ENCODE measurements at regions not wholly inside any gene's neighbourhood (a gene's known extent, or its start where the extent isn't known, plus 50 kb on each side); places are given as distances from the start of the nearest gene placed in this dataset.

DNA sequence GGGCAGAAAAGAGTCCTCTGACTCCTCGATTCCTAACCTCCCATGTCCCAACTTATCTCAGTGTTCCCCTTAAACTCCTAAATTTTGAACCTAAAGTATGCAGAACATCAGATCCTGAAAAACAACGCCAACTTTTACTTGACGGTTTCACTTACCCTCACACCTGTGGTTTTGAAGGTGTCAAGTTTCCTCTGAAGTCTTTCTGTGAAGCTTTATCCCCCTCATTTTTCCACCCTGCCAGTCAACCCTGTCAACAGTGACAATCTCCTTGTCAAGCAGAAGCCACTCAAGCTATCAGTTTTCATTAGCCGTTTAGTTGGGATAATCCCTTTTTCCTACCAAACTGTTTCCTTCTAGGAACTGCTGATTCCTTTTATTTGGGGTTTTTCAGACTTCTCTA, 245.4 kb upstream of the PREP start:
- no peak for DNase-seq (ENCODE audit: low spot score)
- TF ChIP-seq, protein P1, sequence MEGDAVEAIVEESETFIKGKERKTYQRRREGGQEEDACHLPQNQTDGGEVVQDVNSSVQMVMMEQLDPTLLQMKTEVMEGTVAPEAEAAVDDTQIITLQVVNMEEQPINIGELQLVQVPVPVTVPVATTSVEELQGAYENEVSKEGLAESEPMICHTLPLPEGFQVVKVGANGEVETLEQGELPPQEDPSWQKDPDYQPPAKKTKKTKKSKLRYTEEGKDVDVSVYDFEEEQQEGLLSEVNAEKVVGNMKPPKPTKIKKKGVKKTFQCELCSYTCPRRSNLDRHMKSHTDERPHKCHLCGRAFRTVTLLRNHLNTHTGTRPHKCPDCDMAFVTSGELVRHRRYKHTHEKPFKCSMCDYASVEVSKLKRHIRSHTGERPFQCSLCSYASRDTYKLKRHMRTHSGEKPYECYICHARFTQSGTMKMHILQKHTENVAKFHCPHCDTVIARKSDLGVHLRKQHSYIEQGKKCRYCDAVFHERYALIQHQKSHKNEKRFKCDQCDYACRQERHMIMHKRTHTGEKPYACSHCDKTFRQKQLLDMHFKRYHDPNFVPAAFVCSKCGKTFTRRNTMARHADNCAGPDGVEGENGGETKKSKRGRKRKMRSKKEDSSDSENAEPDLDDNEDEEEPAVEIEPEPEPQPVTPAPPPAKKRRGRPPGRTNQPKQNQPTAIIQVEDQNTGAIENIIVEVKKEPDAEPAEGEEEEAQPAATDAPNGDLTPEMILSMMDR (IDR thresholded peaks at IDR 0.05; ENCODE audit: extremely low read depth, missing control alignments), result no peak

DNA sequence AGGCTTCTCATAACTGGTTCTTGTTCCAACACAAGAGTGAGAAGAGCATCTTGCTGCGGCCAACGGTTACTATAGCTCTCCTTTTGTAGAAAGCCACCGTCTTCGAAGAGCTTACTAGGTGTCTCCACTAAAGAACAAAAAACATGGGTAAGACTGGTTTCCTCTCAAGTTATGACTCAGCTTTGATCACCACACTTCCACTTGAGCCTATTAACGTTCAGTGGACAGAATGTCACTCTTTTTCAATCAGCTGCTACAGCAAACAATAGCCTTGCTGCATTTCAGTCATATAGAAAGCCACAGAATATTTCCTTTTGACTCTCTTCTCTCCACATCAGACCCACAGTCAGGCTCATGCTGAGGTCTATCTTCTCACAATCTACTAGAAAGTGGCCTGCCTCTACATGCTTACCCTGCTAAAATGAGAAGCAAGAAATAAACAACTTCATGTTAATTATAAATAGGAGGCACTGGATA, 243.5 kb upstream of the PREP start:
- DNase-seq (ENCODE audit: low spot score), result peak; percentile 69
- TF ChIP-seq, protein P1 (IDR thresholded peaks at IDR 0.05; ENCODE audit: extremely low read depth, missing control alignments), result no peak

DNA sequence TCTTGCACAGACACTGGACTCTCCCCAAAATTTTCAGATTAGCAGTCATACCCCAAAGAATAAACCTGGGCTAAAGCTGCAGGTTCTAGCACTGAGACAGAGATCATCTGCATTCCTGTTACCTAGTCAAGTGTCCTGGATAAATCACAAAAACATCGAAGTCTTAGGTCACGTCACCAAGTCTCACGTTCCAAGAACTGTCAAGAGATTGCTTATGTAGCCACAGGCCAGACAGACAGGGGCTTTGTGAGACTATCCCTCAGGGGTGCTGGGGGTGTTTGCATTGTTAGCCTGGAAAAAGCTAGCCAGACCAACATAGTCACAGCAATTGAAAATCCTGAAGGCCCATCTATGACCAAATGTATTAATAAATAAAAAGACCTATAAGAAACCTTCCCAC, 243.1 kb upstream of the PREP start:
- TF ChIP-seq, protein P1 (IDR thresholded peaks at IDR 0.05; ENCODE audit: extremely low read depth, missing control alignments), result no peak
- no peak for DNase-seq (ENCODE audit: low spot score)

DNA sequence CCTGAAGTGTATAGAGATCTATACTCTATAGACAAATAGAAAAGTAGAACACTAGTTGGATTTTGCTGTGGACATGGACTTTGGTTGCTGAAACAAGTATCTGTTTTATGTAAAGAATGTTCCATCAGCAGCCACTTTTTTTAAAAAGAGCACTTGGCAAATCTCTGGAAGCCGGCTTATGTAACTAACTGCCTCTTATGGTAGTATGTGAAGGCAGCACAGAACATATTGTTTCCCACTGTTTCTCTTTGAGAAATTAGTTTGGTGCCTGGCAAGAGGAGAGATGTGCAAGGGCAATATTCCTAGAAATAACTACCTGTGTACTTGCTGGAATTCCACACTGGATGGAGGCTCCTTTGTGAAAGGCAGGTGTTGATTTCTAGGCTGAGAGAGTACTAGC, 242.3 kb upstream of the PREP start:
- TF ChIP-seq, protein P1 (IDR thresholded peaks at IDR 0.05; ENCODE audit: extremely low read depth, missing control alignments), result no peak
- DNase-seq (ENCODE audit: low spot score), result no peak

DNA sequence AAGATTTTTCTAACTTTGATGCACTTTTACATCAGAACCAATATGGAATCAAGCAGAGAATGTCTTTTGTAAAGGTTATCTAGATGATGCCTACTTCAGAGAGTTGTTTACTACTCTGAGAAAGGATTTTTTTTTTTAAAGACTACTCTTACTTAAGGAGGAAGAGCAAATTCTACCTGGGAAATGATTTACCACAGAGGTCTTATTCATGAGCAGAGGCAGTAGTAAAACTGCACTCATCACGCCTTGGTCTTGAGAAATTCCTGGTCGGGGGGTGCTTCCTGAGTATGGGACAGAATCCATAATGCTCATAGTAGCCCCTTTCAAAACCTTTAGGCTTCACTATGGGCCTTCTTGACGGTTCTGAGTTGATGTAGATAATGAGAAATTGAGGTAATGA, 241.8 kb upstream of the PREP start:
- TF ChIP-seq, protein P1 (IDR thresholded peaks at IDR 0.05; ENCODE audit: extremely low read depth, missing control alignments), result no peak
- DNase-seq (ENCODE audit: low spot score), result no peak

DNA sequence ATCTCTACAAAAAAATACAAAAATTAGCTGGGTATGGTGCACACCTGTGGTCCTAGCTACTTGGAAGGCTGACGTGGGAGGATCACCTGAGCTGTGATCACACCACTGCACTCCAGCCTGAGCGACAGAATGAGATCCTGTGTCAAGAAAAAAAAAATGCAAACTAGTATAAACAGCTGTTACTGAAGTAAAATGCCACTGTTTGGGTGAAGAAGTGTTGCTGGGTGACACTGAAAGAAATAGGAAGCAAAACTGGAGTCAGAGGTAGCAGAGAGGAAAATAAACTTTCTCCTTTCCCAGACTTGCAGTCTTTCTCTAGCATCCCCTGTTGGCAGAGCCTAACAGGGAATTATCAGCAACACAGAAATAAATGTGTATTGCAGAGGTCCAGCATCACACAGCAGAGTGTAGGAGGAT, 241.2 kb upstream of the PREP start:
- no peak for DNase-seq (ENCODE audit: low spot score)
- TF ChIP-seq, protein P1 (IDR thresholded peaks at IDR 0.05; ENCODE audit: extremely low read depth, missing control alignments), result no peak

DNA sequence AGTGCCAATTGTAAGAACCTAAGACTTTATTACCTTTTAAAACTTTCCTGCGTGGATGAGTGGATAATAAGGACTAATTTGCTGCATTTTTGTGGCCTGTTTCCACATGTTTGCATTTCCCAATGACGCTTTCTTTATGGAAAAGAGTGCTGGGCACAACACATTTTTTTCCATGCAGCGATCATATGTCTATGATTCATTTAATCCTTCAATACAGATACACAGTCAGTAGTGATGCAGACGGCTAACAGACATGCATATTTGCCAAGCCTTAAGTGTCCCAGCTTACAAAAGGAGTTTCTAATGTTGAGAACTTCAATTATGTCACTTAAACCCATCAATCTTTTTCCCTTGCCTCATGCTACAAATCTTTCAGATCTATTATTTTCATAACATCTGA, 239.8 kb upstream of the PREP start:
- TF ChIP-seq, protein P1 (IDR thresholded peaks at IDR 0.05; ENCODE audit: extremely low read depth, missing control alignments), result no peak
- DNase-seq (ENCODE audit: low spot score), result no peak
